ENCODE measurements at regions not wholly inside any gene's neighbourhood (a gene's known extent, or its start where the extent isn't known, plus 50 kb on each side); places are given as distances from the start of the nearest gene placed in this dataset.

DNA sequence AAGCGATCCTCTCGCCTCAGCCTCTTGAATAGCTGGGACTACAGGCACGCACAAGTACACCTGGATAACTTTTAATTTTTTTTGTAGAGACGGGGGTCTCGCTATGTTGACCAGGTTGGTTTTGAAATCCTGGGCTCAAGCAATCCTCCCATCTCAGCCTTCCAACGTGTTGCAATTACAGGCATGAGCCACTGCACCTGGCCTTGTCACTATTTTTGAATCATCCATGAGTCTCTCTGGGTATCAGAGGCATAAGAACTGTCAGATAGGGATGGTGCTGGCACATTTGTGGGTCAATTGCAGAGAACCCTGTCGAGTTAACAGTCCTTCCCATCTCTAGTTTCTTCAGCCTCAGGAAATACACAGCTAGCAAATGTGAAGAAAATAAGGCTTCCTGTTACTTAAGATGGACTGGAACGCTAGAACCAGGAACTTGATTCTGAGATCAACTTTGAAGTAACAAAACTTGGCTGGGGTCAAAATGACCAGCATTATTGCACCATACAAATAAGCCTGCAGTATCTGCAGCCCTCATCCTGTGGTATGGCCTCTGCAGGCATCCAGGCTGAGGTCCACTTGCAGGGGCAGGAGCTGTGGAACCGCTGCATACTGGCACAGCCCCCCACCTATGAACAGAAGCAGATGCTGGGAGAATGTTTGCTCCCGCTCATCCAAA lies 124.3 kb upstream of the GADD45A start:
- intact Hi-C loops (cut with micrococcal nuclease): loop anchor here (1.0 kb wide), 2 partner anchors 126 to 200 kb away; no protein-coding TSS in a partner anchor

DNA sequence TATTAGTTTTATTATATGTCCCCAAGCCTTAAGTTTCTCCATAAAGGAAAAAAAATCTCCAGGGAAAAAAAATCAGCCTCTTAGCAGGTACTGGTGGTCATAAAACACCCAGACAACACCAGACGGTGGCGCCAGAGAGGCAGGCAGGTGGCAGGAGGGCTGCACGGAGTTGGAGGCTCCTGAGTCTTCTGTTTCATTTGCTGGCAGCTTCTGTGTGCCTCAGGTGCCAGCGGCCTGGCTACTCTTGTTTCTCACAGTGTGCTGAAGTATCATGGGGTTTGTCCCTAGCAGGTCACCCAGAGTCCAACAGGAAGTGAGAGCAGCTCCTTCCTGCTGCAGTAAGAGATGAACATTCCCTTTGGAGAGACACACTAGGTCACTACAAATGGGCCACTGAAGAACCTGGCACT lies 123.3 kb upstream of the GADD45A start:
- intact Hi-C loops (cut with micrococcal nuclease): loop anchor here (1.0 kb wide), 2 partner anchors 125 to 199 kb away; no protein-coding TSS in a partner anchor

- intact Hi-C loops (cut with micrococcal nuclease): no loop called here
These were observed 121.3 kb upstream of the GADD45A start for GRCh38 chr1:67563684-67564083.

DNA sequence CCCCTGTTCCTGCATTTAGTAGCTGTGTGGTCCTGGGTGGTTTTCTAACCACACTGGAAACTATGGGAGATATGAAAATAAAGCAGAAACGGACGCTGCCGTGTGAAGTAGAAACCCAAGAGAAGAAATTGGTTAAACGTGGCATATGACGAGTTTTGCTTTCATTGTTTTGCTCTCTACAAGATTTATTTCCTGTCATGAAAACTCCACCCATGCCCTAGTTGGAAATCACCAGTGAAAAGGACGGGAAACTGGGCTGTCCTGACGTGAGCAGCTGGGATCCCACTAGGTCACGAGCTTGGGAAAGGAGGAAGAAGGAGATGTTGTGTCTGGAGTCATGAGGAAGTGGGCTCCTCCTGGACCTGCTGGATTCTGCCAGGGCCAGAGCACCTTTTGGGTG lies 120.8 kb upstream of the GADD45A start:
- intact Hi-C loops (cut with micrococcal nuclease): no loop called here

GRCh38 chr1:67566803-67567377 lies 118.1 kb upstream of the GADD45A start:
- intact Hi-C loops (cut with micrococcal nuclease): no loop called here

GRCh38 chr1:67570486-67571143 lies 114.4 kb upstream of the GADD45A start:
- intact Hi-C loops (cut with micrococcal nuclease): no loop called here

GRCh38 chr1:67571406-67571805 lies 113.6 kb upstream of the GADD45A start:
- intact Hi-C loops (cut with micrococcal nuclease): no loop called here

DNA sequence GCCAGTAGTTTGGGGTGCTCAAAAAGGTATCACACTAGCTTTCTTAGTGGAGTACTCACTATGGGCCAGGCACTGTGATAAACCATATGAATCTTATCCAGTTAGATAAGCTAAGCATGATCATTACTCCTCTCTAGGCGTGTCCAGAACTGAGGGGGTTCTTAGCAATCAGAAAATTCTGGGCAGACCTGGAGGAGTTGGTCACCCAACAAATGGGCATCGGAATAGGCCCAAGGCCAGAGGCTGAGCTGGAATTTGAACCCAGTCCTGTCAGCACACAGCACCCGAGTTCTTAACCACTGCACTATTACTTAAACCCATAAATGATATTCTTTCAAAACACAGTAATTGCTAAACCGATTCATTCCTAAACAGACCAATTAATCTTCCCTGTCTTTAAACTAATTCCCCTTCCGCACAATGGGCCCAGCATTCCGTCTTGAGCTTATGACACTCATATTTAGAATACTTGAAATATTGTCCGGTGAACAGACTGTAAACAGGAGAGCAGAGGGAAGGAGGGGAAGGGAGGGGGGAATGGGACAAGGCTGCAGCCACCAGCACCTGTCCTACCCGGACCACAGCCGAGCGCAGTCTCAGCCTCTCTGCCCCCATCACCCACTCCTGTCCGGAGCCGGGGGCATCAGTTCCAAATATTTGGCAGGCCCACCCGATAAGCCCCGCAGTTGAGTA lies 113.0 kb upstream of the GADD45A start:
- intact Hi-C loops (cut with micrococcal nuclease): no loop called here

DNA sequence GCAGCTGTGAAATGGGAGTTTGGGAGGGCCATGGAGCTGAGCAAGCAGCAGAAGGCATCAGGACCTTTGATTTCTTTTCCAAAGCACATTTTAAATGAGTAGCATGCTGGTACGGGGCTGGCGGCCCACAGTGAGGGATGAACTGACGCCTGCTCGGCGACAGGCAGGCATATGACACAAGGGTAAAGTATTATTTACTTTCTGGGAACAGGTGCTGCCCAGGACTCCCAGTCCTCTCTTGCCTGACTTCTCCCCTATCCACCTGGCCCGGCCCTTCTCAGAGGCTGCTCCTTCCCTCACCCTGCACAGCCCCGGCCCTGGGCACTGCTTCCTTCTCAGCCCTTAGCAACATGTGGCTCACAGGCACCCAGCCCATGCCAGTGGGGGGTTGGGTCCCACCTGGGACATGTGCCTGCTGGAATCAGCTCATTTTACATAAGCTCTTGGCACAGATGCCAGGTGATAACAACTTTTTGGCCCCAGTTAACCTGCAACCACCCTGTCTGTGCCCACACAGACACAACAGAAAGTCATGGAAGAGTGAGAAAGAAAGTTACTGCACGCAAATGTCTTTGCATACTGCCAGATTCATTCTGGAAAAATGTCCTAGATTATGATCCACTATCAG lies 112.3 kb upstream of the GADD45A start:
- intact Hi-C loops (cut with micrococcal nuclease): no loop called here

- intact Hi-C loops (cut with micrococcal nuclease): no loop called here
These were observed 111.6 kb upstream of the GADD45A start for GRCh38 chr1:67573311-67573872.

GRCh38 chr1:67574221-67574620 lies 110.8 kb upstream of the GADD45A start:
- intact Hi-C loops (cut with micrococcal nuclease): no loop called here

DNA sequence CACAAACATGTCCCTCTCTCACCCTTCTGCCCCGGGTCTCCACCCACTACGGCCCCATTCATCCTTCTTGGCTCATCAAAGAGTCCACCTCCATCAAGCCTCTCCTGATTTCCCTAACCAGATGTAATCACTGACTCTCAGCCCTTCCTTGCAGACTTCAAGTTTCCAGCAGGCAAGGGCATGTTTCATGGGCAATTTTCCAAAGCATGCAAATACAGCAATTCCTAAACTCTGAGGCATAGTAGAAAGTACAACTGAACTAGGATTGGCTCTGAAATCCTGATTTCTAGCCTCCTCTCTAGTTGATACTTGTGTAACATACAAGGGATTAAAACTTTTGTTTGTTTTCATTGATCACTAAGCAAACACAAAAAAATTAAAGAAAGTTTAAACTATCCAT lies 109.1 kb upstream of the GADD45A start:
- intact Hi-C loops (cut with micrococcal nuclease): no loop called here

DNA sequence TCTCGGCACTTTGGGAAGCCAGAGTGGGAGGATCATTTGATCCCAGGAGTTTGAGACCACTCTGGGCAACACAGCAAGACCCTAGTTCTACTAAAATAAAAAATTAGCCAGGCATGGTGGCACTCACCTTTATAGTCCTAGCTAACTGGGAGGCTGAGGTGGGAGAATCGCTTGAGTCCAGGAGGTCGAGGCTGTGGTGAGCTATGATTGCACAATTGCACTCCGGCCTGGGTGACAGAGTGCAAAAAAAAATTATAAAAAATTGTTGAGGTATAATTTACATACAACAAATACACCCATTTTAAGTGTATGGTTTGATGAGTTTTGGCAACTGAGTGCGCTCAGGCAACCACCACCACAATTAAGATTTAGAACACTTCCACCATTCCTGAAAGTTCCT lies 108.5 kb upstream of the GADD45A start:
- intact Hi-C loops (cut with micrococcal nuclease): no loop called here

DNA sequence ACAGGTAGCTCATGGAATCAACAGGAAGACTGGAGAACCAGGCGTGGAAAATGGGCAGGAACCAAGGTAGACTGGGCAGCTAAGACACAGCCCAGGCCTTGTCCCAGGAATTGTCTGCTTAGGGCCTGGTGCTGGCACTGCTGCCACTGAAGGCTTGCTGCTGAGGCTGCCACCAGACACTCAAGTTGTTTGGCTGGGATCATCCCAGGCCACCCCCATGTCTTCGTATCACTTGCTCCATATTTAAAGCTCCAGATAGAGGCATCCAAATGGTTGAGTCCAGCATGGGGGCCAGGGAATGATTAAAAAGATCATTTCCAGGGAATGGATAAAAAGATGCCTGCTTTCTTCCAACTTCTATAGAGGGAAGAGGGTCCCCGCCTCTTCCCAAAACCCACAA lies 107.4 kb upstream of the GADD45A start:
- intact Hi-C loops (cut with micrococcal nuclease): no loop called here

GRCh38 chr1:67578397-67579020 lies 106.5 kb upstream of the GADD45A start:
- intact Hi-C loops (cut with micrococcal nuclease): no loop called here

DNA sequence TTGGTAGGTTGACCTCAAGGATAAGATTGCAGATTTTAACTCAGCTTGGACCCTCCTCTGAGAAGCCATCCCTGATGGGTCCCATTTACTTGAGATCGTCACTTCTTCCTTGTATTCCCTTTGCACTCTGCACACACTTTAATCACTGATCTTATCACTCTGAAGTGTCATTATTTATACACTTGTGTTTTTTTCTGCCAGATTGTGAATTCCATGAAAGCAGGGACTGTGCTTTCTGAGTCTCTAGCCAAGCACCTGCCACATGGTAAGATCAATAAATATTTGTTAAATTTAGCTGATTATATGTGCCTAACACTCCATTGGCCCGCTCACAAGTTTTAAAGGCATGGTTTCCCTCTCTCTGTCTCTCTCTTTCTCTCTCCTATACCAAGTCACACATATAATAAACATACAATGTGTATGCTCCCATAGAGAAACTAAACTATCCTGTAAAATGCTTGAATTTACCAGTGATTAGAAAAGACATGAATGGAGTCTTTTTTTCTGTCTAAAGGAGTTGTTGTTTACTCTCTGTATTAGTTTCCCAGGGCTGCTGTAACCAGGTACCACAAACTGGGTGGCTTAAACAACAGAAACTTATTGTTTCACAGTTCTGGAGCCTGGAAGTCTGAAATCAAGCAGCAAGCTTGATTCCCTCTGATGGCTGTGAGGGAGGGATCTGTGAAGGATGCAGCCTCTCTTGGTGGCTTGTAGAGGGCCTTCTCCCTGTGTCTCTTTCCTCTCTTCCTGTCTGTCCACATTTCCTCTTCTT lies 105.2 kb upstream of the GADD45A start:
- intact Hi-C loops (cut with micrococcal nuclease): no loop called here

GRCh38 chr1:67580691-67581403 lies 104.2 kb upstream of the GADD45A start:
- intact Hi-C loops (cut with micrococcal nuclease): no loop called here

- intact Hi-C loops (cut with micrococcal nuclease): no loop called here
These were observed 102.2 kb upstream of the GADD45A start for GRCh38 chr1:67582625-67583461.
